ENCODE measurements at regions not wholly inside any gene's neighbourhood (a gene's known extent, or its start where the extent isn't known, plus 50 kb on each side); places are given as distances from the start of the nearest gene placed in this dataset.

DNA sequence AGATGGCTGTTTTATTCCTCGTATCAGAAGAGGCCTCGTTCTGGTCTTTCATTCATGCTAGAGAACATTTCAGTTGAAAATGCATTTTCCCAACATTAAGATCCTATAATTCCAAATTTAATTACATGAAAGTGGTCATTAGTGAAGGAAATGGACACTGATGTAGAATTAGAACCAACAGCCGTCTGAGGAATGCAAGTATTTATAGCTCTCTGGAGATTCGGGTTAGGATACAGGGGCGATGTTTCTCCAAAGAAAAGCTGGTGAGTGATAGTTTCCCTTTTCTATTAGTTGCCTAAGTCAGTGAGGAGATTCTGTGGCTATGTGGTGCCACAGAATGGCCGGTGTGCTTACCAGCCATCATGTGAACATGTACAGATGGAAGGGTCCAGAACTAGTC lies 109.0 kb upstream of the IL12A start:
- Histone ChIP-seq H3K9me3 (ENCODE audit: low read length) (no peaks in the 10 kb centered on the region), H3K4me1 (ENCODE audit: insufficient read depth, low read length, poor library complexity, severe bottlenecking) (no peaks in the 10 kb centered on the region), H3K9me2 (ENCODE audit: insufficient read depth, low read length) (no peaks in the 10 kb centered on the region), H3K4me2 (ENCODE audit: low read length) (no peak overlapping the region), H4K20me1 (ENCODE audit: insufficient read depth, low read length) (no peaks in the 10 kb centered on the region), H3K4me3 (ENCODE audit: low read depth, low read length, poor library complexity, severe bottlenecking) (no peak overlapping the region), H3K79me2 (ENCODE audit: insufficient read depth, low read depth, low read length) (no peaks in the 10 kb centered on the region), H3K36me3 (ENCODE audit: insufficient read depth, low read length) (no peaks in the 10 kb centered on the region), H3K27ac (ENCODE audit: low read depth, low read length, poor library complexity, severe bottlenecking) (no peak overlapping the region), H2AFZ (ENCODE audit: low read length) (no peak overlapping the region)
- ChIA-PET CTCF (ENCODE audit: unreplicated experiment) (no interaction called here), POLR2A (interaction anchor here (0.6 kb wide), 1 partner anchor 9 kb away, joined by 3 read pairs; no protein-coding TSS in a partner anchor)
- BruUV-seq (replicated peaks) = no TSS peak
- no peak for DNase-seq (ENCODE audit: low spot score)
- intact Hi-C loops (cut with micrococcal nuclease; ENCODE audit: unreplicated experiment) = no loop called here
- TF ChIP-seq, protein P1, sequence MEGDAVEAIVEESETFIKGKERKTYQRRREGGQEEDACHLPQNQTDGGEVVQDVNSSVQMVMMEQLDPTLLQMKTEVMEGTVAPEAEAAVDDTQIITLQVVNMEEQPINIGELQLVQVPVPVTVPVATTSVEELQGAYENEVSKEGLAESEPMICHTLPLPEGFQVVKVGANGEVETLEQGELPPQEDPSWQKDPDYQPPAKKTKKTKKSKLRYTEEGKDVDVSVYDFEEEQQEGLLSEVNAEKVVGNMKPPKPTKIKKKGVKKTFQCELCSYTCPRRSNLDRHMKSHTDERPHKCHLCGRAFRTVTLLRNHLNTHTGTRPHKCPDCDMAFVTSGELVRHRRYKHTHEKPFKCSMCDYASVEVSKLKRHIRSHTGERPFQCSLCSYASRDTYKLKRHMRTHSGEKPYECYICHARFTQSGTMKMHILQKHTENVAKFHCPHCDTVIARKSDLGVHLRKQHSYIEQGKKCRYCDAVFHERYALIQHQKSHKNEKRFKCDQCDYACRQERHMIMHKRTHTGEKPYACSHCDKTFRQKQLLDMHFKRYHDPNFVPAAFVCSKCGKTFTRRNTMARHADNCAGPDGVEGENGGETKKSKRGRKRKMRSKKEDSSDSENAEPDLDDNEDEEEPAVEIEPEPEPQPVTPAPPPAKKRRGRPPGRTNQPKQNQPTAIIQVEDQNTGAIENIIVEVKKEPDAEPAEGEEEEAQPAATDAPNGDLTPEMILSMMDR (conservative IDR thresholded peaks at IDR 0.05; ENCODE audit: low read length) = no peak
- TF ChIP-seq EZH2phosphoT487 (IDR thresholded peaks at IDR 0.05; ENCODE audit: borderline replicate concordance, low read depth, low read length) = no peak

DNA sequence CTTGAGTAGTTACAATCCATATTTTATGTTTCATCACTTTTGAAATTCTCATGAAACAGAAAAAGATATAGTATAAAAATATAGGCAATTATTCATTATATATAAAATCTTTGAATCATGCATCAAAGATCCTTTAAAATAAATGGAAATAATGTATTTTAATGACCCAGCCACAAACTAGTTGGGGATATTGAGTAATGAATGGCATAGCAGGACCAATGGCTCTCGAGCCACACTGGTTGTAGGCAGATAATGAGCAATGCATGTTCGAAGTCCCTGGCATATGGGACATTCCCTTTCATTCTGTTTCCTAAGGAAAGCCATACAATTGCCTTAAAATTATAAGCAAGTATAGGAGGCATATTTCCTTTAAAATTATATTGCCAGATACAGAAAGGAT lies 107.4 kb upstream of the IL12A start:
- ChIA-PET CTCF (ENCODE audit: unreplicated experiment) (no interaction called here), POLR2A (no interaction called here)
- Histone ChIP-seq H3K9me2 (ENCODE audit: insufficient read depth, low read length) (no peaks in the 10 kb centered on the region), H3K4me3 (ENCODE audit: low read depth, low read length, poor library complexity, severe bottlenecking) (no peak overlapping the region), H3K79me2 (ENCODE audit: insufficient read depth, low read depth, low read length) (no peaks in the 10 kb centered on the region), H3K4me2 (ENCODE audit: low read length) (no peak overlapping the region), H3K36me3 (ENCODE audit: insufficient read depth, low read length) (no peaks in the 10 kb centered on the region), H2AFZ (ENCODE audit: low read length) (no peak overlapping the region), H3K4me1 (ENCODE audit: insufficient read depth, low read length, poor library complexity, severe bottlenecking) (no peaks in the 10 kb centered on the region), H4K20me1 (ENCODE audit: insufficient read depth, low read length) (no peaks in the 10 kb centered on the region), H3K9me3 (ENCODE audit: low read length) (no peaks in the 10 kb centered on the region), H3K27ac (ENCODE audit: low read depth, low read length, poor library complexity, severe bottlenecking) (no peak overlapping the region)
- no peak for DNase-seq (ENCODE audit: low spot score)
- no TSS peak for BruUV-seq (replicated peaks)
- TF ChIP-seq, protein P1 (conservative IDR thresholded peaks at IDR 0.05; ENCODE audit: low read length) = no peak
- no peak for TF ChIP-seq EZH2phosphoT487 (IDR thresholded peaks at IDR 0.05; ENCODE audit: borderline replicate concordance, low read depth, low read length)
- intact Hi-C loops (cut with micrococcal nuclease; ENCODE audit: unreplicated experiment) = no loop called here

DNA sequence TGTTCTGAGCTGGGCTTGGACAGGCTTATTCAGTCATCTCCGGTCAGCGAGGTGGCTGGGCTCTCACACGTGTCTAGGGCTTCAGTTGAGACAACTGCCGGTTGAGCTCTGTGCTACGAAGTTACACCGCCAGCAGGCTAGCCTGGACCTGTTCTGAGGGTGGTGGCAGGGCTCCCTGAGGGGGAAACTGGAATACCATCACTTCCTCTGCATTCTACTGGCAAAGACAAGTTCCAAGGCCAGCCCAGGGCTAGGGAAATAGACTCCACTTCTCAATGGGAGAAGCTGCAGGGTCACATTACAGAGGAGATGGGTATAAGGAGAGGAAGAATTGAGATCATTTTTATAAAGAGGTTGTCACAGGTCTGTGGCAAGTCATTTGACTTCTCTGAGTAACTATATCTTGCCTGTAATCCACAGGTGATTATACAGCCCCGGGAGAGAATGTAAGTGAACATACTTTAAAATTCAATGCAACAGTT lies 106.8 kb upstream of the IL12A start:
- no peak overlapping the region for H3K4me3 ChIP-seq (ENCODE audit: low read depth, low read length, poor library complexity, severe bottlenecking)
- intact Hi-C loops (cut with micrococcal nuclease; ENCODE audit: unreplicated experiment) = no loop called here

More for the DNA sequence above, 106.8 kb upstream of the IL12A start:
- DNase-seq (ENCODE audit: low spot score) = no peak
- no peaks in the 10 kb centered on the region for H4K20me1 ChIP-seq (ENCODE audit: insufficient read depth, low read length)
- no peaks in the 10 kb centered on the region for H3K4me1 ChIP-seq (ENCODE audit: insufficient read depth, low read length, poor library complexity, severe bottlenecking)
- ChIA-PET CTCF (ENCODE audit: unreplicated experiment) (no interaction called here), POLR2A (no interaction called here)
- no peak overlapping the region for H2AFZ ChIP-seq (ENCODE audit: low read length)
- no peaks in the 10 kb centered on the region for H3K9me3 ChIP-seq (ENCODE audit: low read length)
- no peak overlapping the region for H3K4me2 ChIP-seq (ENCODE audit: low read length)
- no peak for TF ChIP-seq EZH2phosphoT487 (IDR thresholded peaks at IDR 0.05; ENCODE audit: borderline replicate concordance, low read depth, low read length)
- TF ChIP-seq, protein P1 (conservative IDR thresholded peaks at IDR 0.05; ENCODE audit: low read length) = no peak
- H3K79me2 ChIP-seq (ENCODE audit: insufficient read depth, low read depth, low read length) = no peaks in the 10 kb centered on the region
- no peaks in the 10 kb centered on the region for H3K36me3 ChIP-seq (ENCODE audit: insufficient read depth, low read length)
- BruUV-seq (replicated peaks) = no TSS peak
- no peaks in the 10 kb centered on the region for H3K9me2 ChIP-seq (ENCODE audit: insufficient read depth, low read length)
- no peak overlapping the region for H3K27ac ChIP-seq (ENCODE audit: low read depth, low read length, poor library complexity, severe bottlenecking)

Data from OCI-LY7 (cell line).